ENCODE measurements at regions not wholly inside any gene's neighbourhood (a gene's known extent, or its start where the extent isn't known, plus 50 kb on each side); places are given as distances from the start of the nearest gene placed in this dataset.
A peak's percentile ranks its signal among the peaks of the same experiment; 100 is the strongest.

DNA sequence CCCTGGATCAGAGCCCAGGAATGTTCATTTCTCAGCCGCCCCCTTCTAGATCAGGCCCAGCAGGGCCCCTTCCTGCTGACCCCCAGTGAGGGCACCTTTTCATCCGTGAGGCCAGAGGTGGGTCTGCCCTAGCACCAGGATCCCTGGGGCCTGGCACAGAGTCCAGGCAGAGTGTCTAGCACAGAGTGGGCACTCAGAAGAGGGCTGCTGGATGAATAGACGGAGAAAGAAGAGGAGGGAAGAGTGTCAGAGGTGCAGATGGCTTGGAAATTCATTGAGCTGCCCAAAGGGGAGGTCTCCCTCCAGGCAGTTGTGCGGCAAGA lies 106.5 kb downstream of the CPZ start:
- Mint-ChIP-seq H3K9me3 (peaks cover 5% of the 10 kb centered on the region), H3K27me3 (ENCODE audit: low read depth) (peaks cover 53% of the 10 kb centered on the region), H3K4me3 (no peak overlapping the region), H3K4me1 (no peaks in the 10 kb centered on the region), H3K27ac (no peak overlapping the region), H3K36me3 (no peaks in the 10 kb centered on the region)
- TF ChIP-seq, protein P1, sequence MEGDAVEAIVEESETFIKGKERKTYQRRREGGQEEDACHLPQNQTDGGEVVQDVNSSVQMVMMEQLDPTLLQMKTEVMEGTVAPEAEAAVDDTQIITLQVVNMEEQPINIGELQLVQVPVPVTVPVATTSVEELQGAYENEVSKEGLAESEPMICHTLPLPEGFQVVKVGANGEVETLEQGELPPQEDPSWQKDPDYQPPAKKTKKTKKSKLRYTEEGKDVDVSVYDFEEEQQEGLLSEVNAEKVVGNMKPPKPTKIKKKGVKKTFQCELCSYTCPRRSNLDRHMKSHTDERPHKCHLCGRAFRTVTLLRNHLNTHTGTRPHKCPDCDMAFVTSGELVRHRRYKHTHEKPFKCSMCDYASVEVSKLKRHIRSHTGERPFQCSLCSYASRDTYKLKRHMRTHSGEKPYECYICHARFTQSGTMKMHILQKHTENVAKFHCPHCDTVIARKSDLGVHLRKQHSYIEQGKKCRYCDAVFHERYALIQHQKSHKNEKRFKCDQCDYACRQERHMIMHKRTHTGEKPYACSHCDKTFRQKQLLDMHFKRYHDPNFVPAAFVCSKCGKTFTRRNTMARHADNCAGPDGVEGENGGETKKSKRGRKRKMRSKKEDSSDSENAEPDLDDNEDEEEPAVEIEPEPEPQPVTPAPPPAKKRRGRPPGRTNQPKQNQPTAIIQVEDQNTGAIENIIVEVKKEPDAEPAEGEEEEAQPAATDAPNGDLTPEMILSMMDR (IDR thresholded peaks at IDR 0.05; ENCODE audit: unreplicated experiment): no peak
- DNase-seq (ENCODE audit: low spot score in 2 of 2, unreplicated experiment in 2 of 2): no peak

GRCh38 chr4:8698341-8699062 lies 105.9 kb downstream of the CPZ start:
- Mint-ChIP-seq H3K36me3 (no peaks in the 10 kb centered on the region), H3K27me3 (ENCODE audit: low read depth) (peaks cover 58% of the 10 kb centered on the region), H3K27ac (no peak overlapping the region), H3K4me1 (no peaks in the 10 kb centered on the region), H3K4me3 (no peak overlapping the region), H3K9me3 (peaks cover 5% of the 10 kb centered on the region)
- peak in 1 of 2 experiments; percentile 29 for DNase-seq (ENCODE audit: low spot score in 2 of 2, unreplicated experiment in 2 of 2)
- TF ChIP-seq, protein P1 (IDR thresholded peaks at IDR 0.05; ENCODE audit: unreplicated experiment): no peak

GRCh38 chr4:8697826-8698225 lies 105.3 kb downstream of the CPZ start:
- no peaks in the 10 kb centered on the region for H3K4me1 Mint-ChIP-seq
- H3K36me3 Mint-ChIP-seq: no peaks in the 10 kb centered on the region
- TF ChIP-seq, protein P1 (IDR thresholded peaks at IDR 0.05; ENCODE audit: unreplicated experiment): no peak
- no peak overlapping the region for H3K4me3 Mint-ChIP-seq
- no peak overlapping the region for H3K27ac Mint-ChIP-seq
- DNase-seq (ENCODE audit: low spot score in 2 of 2, unreplicated experiment in 2 of 2): peak in 1 of 2 experiments; percentile 22
- H3K9me3 Mint-ChIP-seq: peaks cover 5% of the 10 kb centered on the region
- peaks cover 59% of the 10 kb centered on the region for H3K27me3 Mint-ChIP-seq (ENCODE audit: low read depth)

DNA sequence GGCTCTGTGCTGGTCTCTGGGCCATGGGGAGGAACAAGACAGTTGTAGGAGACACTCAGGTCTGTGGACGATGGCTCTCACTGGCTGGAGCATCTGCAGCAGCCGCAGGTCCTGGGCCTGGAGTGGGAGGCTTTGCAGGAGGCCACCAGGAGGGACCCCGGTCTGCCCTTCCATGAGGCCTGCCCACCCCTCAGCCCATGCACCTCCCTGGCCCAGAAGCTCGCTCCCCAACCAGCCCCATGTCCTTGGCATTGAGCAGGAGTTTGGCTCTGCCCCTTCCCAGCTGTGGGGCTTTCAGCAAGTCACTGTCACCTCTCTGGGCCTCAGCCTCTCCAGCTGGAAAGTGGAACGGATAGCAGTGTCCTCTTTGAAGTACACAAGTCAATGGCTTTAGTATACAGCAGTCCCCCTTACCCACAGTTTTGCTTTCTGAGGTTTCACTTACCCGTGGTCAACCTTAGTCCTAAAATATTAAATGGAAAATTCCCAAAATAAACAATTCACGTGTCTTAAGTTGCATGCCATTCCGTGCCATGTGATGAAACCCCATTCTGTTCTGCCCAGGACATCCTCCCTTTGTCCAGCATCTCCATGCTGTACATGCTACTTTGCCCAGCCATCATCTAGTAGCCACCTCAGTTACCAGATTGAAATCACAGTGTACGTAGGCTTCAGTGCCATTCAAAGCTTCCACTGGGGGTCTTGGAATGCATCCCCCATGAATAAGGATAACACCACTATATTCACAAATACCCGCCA lies 104.0 kb downstream of the CPZ start:
- Mint-ChIP-seq H3K9me3 (peaks cover 5% of the 10 kb centered on the region), H3K4me3 (no peak overlapping the region), H3K27ac (no peak overlapping the region), H3K36me3 (no peaks in the 10 kb centered on the region), H3K4me1 (no peaks in the 10 kb centered on the region), H3K27me3 (ENCODE audit: low read depth) (peaks cover 63% of the 10 kb centered on the region)
- peak in 1 of 2 experiments; percentile 13 for DNase-seq (ENCODE audit: low spot score in 2 of 2, unreplicated experiment in 2 of 2)
- TF ChIP-seq, protein P1 (IDR thresholded peaks at IDR 0.05; ENCODE audit: unreplicated experiment): no peak

DNA sequence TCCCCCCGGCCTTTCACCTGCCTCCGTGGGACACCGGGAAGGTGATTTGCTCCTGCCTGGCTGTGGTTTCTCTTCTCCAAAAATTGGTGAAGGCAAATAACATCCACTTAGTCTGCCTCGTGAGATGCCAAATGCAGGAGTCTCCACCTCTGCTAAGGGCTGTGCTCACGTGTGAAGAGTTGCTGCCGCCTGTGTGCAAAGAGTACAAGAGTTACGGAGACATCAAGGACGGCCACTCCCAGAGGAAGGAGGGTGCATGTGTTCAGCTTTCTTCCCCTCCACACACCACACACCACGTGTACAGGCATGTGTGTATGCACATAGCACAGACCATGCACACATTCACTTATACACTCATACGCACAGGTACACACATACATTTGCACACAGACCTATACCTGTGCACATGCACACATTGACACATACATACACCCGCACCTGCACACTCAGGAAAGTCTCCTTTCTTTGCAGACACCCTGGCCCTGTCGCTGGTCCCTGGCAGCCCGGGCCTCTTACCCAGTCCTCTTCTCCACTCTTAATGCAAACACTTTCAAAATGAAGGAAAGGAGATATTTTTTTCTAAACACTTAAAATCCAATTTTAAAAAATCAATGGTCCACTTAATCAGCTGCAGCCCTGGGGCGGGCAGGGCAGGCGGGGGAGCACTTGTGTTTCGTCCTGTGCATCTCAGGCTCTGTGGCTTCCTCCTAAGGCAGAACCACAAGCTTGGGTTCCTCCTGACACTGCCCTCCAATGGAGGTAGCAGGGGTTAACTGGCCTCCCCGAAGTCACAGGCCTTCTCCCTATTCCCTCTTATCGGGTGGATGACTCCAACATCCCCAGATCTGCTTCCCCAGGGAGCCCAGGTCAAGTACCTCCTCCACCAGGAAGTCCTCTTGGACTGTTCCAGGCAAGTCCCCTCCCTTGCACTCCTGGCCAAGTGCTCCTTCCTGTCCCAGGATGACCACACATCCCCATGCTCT lies 103.0 kb downstream of the CPZ start:
- Mint-ChIP-seq H3K4me1 (no peaks in the 10 kb centered on the region), H3K36me3 (no peaks in the 10 kb centered on the region), H3K27ac (no peak overlapping the region), H3K4me3 (no peak overlapping the region), H3K9me3 (peaks cover 5% of the 10 kb centered on the region), H3K27me3 (ENCODE audit: low read depth) (peaks cover 68% of the 10 kb centered on the region)
- TF ChIP-seq, protein P1 (IDR thresholded peaks at IDR 0.05; ENCODE audit: unreplicated experiment): no peak
- DNase-seq (ENCODE audit: low spot score in 2 of 2, unreplicated experiment in 2 of 2): peak in 1 of 2 experiments; percentile 17
